ENCODE measurements at regions not wholly inside any gene's neighbourhood (a gene's known extent, or its start where the extent isn't known, plus 50 kb on each side); places are given as distances from the start of the nearest gene placed in this dataset.

DNA sequence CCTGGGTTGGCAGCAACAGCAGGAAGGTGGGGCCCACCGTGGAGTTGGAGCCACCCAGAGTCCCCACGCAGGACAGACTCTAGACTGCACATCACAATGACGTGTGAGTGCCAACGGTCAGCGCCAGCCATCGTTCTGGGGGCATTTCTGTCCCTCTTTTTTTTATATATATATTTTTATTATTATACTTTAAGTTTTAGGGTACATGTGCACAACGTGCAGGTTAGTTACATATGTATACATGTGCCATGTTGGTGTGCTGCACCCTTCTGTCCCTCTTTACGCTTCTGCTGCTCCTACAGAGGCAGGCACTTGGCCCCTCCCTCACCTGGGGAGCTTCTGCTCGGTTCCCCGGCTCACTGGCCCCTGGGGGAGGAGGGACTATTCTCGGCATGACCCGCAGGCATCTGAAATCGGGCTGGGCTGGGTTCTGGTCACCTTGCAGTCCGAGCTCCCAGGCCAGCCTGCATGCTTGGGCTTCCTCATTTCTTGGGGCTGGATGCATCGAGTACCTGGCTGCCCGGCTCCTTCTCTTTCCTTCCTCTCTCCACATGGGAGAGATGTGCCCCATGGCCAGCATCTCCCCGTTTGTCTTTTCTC is 787.4 kb downstream of the TBC1D22A start:
- intact Hi-C loops (cut with micrococcal nuclease): no loop called here
- WGBS (ENCODE audit: insufficient coverage): 70% methylated on average over 10 of the region's 17 CpGs
- CTCF ChIA-PET: no interaction called here
- Histone ChIP-seq H3K9me3 (ENCODE audit: control extremely low read depth in 1 of 3, control insufficient read depth in 2 of 3, insufficient read depth in 1 of 3, low read length in 2 of 3) (peaks cover 0 to 18% (median 0%) of the 10 kb centered on the region in 3 donors), H3K27me3 (replicated peaks in 1 of 4; ENCODE audit: control extremely low read depth in 1 of 4, control insufficient read depth in 3 of 4, insufficient read depth in 4 of 4, low read length in 3 of 4) (no peaks in the 10 kb centered on the region), H3K4me1 (ENCODE audit: control insufficient read depth in 2 of 2, insufficient read depth in 2 of 2, low read length in 2 of 2) (no peaks in the 10 kb centered on the region), H4K20me1 (ENCODE audit: control insufficient read depth, insufficient read depth, low read length, poor library complexity, severe bottlenecking) (no peaks in the 10 kb centered on the region), H3K79me2 (ENCODE audit: control insufficient read depth, insufficient read depth, low read length) (no peaks in the 10 kb centered on the region), H3K4me2 (replicated peaks; ENCODE audit: low read depth, low read length, poor library complexity, severe bottlenecking) (no peak overlapping the region), H2AFZ (ENCODE audit: insufficient read depth, low read depth, low read length, poor library complexity, severe bottlenecking) (no peak overlapping the region), H3K9ac (ENCODE audit: low read length) (no peak overlapping the region), H3K27ac (ENCODE audit: low read length in 2 of 2) (no peak overlapping the region), H3K4me3 (ENCODE audit: control extremely low read depth in 1 of 5, extremely low read depth in 1 of 5, insufficient read depth in 1 of 5, low read depth in 2 of 5, low read length in 4 of 5) (no peak overlapping the region), H3K36me3 (replicated peaks in 1 of 2; ENCODE audit: control extremely low read depth in 1 of 2, control insufficient read depth in 1 of 2, extremely low read depth in 1 of 2, insufficient read depth in 2 of 2, low read length in 1 of 2) (no peaks in the 10 kb centered on the region)
- ATAC-seq (ENCODE audit: low read depth): no peak
- TF ChIP-seq, protein P1, sequence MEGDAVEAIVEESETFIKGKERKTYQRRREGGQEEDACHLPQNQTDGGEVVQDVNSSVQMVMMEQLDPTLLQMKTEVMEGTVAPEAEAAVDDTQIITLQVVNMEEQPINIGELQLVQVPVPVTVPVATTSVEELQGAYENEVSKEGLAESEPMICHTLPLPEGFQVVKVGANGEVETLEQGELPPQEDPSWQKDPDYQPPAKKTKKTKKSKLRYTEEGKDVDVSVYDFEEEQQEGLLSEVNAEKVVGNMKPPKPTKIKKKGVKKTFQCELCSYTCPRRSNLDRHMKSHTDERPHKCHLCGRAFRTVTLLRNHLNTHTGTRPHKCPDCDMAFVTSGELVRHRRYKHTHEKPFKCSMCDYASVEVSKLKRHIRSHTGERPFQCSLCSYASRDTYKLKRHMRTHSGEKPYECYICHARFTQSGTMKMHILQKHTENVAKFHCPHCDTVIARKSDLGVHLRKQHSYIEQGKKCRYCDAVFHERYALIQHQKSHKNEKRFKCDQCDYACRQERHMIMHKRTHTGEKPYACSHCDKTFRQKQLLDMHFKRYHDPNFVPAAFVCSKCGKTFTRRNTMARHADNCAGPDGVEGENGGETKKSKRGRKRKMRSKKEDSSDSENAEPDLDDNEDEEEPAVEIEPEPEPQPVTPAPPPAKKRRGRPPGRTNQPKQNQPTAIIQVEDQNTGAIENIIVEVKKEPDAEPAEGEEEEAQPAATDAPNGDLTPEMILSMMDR (IDR thresholded peaks at IDR 0.05): no peak
- no peak for TF ChIP-seq EZH2 (IDR thresholded peaks at IDR 0.05; ENCODE audit: borderline replicate concordance, insufficient read depth, low read depth, low read length, poor library complexity, severe bottlenecking)
- DNase-seq: no peak
- no peaks in the 10 kb centered on the region for H3K9me3 Mint-ChIP-seq (ENCODE audit: insufficient read depth)
- POLR2A ChIA-PET: no interaction called here
- no peaks in the 10 kb centered on the region for H3K27me3 Mint-ChIP-seq
- no peaks in the 10 kb centered on the region for H3K4me1 Mint-ChIP-seq
- H3K4me3 Mint-ChIP-seq: no peak overlapping the region
- H3K27ac Mint-ChIP-seq: no peak overlapping the region

DNA sequence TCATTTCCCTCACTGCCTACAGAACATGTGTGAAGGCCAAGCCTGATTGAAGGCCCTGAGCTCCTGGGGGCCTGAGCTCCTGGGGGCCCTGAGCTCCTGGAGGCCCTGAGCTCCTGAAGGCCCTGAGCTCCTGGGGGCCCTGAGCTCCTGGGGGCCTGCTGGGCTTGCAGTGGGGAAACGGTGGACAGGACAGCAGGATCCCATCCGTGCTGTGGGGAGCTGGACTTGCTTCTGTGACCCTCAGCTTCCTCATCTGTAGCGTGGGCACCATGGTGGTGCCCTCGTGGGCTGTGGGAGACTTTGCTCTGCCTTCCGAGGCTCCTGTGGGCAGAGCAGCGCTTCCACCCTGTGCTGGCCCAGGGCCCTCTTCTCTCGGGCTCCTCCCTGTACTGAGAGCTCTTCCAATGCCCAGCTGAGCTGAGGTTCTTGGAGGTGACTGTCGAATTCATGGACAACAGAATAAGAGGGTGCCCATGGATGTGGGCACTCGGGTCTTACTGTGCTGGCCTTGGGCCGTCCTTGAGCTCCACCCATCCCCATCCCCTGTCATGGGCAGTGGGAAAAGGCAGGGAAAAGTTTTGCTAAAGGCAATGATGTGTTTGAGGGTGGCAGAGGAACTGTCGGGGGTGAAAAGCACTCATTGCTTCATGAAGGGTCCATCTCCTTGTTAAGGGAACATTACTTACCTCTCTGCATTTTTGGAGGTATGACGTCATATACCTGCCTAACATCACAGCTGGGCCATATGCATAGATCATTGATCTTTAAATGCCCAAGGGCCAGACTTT is 786.7 kb downstream of the TBC1D22A start:
- Histone ChIP-seq H3K4me1 (ENCODE audit: control insufficient read depth in 2 of 2, insufficient read depth in 2 of 2, low read length in 2 of 2) (no peaks in the 10 kb centered on the region), H3K9ac (ENCODE audit: low read length) (no peak overlapping the region), H3K79me2 (ENCODE audit: control insufficient read depth, insufficient read depth, low read length) (no peaks in the 10 kb centered on the region), H3K36me3 (replicated peaks in 1 of 2; ENCODE audit: control extremely low read depth in 1 of 2, control insufficient read depth in 1 of 2, extremely low read depth in 1 of 2, insufficient read depth in 2 of 2, low read length in 1 of 2) (no peaks in the 10 kb centered on the region), H3K27me3 (replicated peaks in 1 of 4; ENCODE audit: control extremely low read depth in 1 of 4, control insufficient read depth in 3 of 4, insufficient read depth in 4 of 4, low read length in 3 of 4) (no peaks in the 10 kb centered on the region), H3K9me3 (ENCODE audit: control extremely low read depth in 1 of 3, control insufficient read depth in 2 of 3, insufficient read depth in 1 of 3, low read length in 2 of 3) (peaks cover 0 to 22% (median 0%) of the 10 kb centered on the region in 3 donors), H3K4me2 (replicated peaks; ENCODE audit: low read depth, low read length, poor library complexity, severe bottlenecking) (no peak overlapping the region), H4K20me1 (ENCODE audit: control insufficient read depth, insufficient read depth, low read length, poor library complexity, severe bottlenecking) (no peaks in the 10 kb centered on the region), H3K4me3 (ENCODE audit: control extremely low read depth in 1 of 5, extremely low read depth in 1 of 5, insufficient read depth in 1 of 5, low read depth in 2 of 5, low read length in 4 of 5) (no peak overlapping the region), H2AFZ (ENCODE audit: insufficient read depth, low read depth, low read length, poor library complexity, severe bottlenecking) (no peak overlapping the region), H3K27ac (ENCODE audit: low read length in 2 of 2) (no peak overlapping the region)
- intact Hi-C loops (cut with micrococcal nuclease): no loop called here
- TF ChIP-seq, protein P1 (IDR thresholded peaks at IDR 0.05): no peak
- no peak for TF ChIP-seq EZH2 (IDR thresholded peaks at IDR 0.05; ENCODE audit: borderline replicate concordance, insufficient read depth, low read depth, low read length, poor library complexity, severe bottlenecking)
- H3K27ac Mint-ChIP-seq: no peak overlapping the region
- no peaks in the 10 kb centered on the region for H3K27me3 Mint-ChIP-seq
- ChIA-PET POLR2A (no interaction called here), CTCF (no interaction called here)
- 74% methylated on average over 10 of the region's 12 CpGs for WGBS (ENCODE audit: insufficient coverage)
- H3K9me3 Mint-ChIP-seq (ENCODE audit: insufficient read depth): no peaks in the 10 kb centered on the region
- DNase-seq (no peak), ATAC-seq (ENCODE audit: low read depth) (no peak)
- no peak overlapping the region for H3K4me3 Mint-ChIP-seq
- H3K4me1 Mint-ChIP-seq: no peaks in the 10 kb centered on the region
